T-helper 9 cell (primary cell): ENCODE measurements at regions not wholly inside any gene's neighbourhood (a gene's known extent, or its start where the extent isn't known, plus 50 kb on each side); places are given as distances from the start of the nearest gene placed in this dataset.
"Not testable (repeated sequence)": the region's sequence is repeated elsewhere in the genome, so short reads cannot be mapped to it uniquely, and the experiment has no call there.

Source experiments
- DNase-seq: peaks from one replicate; pipeline ENCODE4 v3.0.0-alpha.2; 2020

DNA sequence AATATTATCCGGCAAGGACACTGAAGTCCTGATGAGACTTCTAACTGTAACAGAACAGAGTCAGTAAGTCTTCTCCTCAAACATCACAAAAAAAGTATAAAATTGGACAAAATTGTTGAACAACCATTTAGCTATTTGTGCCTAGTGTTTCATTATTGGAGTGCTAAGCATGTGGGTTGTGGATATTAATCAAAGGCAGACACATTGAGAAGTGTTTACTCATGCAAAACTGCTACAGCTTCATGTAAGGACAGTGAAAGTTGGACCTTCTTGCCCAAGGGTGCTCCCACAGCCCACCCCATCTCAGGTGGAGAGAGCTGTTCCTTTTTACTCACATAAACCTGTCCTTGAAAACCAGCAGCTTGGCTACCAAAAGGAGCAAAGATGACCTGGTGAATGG lies 355.1 kb upstream of the DAB2 start:
- no peak for DNase-seq

DNA sequence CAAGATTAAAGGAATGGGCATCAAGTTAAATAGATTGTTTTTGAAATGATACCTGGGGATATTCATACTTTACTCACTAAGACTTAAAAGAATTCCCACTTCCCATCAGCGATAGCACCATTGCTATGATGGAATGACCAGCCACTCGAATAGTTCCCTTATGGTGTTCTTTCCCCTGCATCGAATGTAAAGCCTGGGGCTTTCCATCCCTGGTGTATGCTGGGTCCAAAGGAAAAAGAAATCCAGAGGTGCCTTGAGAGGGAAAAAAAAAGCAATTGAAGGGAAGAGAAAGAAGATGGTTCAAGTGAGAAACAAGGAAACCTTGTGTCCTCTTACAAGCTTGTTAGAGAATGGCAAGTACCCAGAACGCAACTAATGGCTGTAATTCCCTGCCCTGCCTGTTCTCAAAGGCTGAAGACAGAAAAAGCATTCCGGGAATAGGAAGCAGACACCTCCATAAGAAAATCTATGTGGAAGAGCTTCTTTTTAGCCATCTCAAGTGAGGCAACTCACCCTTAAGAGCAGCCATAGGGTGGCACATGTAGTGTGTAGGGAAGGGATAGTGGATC lies 351.1 kb upstream of the DAB2 start:
- DNase-seq = no peak

DNA sequence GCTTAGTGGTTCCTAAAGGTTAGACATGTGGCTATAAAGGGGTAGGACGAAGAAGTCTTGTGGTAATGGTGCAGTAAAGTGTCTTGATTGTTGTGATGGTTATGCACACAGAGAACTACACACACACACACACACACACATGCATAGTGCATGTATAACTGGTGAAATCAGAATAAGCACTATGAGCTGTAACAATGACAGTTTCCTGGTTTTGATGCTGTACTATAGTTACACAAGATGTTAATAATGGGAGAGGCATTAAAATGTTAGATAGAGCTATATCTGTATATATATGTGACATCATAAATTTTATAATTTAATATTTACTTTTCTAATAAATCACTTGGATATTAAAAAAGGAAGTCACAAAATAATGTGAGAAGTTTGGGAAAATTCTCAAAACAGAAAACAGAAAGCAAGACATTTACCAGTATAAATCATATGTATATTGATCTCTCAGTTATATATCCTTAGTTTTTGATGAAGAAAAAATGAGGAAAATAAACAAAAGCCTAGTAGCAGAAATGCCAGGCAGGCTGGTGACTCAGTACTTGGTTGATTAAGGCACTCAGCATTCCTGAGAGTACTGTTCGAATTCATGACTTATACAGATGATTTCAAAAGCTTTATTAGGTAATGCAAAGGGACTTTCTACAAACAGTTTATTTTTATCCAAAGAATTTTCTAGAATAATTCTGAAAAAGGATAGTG lies 350.5 kb upstream of the DAB2 start:
- no peak for DNase-seq

- DNase-seq = no peak
Observed at GRCh38 chr5:39774605-39775004, 349.8 kb upstream of the DAB2 start.

DNA sequence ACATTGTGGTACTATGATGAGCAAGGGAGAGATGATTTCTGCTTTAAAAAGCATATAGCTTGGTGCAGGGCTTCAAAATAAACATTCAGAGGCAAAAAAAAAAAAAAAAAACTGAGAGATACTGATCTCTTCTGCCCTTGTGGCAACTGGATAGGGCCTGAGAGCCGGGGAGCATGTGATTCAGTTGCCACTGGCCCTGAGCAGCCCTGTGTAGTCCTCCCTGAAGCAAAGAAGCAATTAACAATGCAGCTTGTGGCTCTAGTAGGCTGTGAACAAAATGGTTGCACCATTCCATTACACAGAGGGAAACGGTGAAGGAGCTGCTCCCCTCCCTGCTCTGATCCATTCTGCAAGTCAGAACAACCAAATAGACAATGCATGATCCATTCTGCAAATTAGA lies 347.5 kb upstream of the DAB2 start:
- no peak for DNase-seq

DNA sequence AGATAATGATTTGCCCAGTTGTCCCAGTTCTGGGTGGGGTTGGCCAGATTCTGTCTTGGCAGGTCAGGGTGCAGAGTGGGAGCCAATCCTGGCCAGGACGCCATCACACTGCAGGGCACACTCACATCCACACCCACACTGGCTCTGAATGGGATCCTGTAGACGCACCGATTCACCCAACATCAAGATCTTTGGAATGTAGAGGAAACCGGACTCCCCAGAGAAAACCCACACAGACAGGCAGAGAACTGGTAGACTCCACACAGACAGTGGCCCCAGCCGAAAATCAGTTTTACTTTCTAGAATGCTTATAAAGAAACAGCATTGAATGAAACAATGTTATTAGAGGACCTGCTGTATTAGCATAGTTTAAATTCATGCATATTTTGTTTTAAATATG lies 343.1 kb upstream of the DAB2 start:
- DNase-seq = no peak

DNA sequence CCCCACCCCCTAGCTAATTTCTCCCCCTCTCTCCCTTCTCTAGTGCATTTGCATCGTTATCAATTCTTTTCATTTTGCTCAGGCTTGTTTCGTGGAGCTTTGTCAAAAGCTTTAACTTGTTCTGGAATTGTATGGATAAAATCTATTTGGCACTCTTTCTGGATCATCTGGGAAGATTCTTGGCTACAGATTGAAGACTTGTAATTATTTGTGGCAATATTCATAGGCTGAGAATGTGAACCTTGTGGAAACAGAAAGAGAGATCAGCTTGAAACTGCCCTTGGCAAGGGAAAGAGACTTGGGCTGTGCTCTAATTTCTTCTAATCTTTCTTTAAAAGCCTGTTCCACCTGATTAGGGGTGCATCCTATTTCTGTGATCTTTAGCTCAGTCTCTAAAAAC lies 340.6 kb upstream of the DAB2 start:
- no peak for DNase-seq

- DNase-seq = no peak
Observed at GRCh38 chr5:39762761-39763160, 338.0 kb upstream of the DAB2 start.

- no peak for DNase-seq
Observed at GRCh38 chr5:39761199-39761950, 336.6 kb upstream of the DAB2 start.

DNA sequence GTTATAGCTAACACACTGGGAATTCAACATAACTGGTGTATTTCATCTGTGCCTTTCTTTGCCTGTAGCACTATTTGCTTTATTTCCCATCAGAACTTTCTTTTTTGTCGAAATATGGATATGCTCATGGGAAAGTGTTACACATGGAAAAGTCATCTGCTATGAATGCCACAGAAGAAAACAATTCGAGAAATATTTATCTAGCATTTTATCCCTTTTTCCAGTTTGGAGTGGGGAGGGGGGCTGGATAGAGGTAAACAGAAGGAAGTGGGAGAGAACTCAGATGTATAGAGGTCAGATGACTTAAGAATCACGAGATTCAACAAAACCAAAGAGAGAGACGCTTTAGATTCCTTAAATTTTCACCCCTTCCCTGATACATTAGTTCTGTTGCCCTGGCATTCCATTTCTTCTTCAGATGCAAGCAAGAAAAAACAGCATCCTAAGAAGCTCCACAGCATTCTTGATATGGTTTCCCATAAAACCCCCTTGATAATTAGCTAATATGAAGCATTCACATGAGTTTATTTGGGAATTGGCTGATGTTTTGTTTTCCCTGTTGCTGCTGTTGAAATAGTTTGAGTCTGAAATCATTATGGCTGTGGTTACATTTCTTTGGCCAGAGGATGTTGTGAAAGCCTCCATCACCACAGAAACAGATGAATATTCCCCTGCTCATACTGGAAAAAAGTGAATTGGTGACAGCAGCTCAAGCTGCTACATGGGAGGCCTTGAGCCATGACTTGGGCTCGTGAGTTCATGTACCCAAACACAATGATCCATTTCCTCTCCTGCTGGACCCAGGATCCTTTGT lies 335.8 kb upstream of the DAB2 start:
- DNase-seq = no peak

- no peak for DNase-seq
Observed at GRCh38 chr5:39759701-39760100, 334.9 kb upstream of the DAB2 start.

DNA sequence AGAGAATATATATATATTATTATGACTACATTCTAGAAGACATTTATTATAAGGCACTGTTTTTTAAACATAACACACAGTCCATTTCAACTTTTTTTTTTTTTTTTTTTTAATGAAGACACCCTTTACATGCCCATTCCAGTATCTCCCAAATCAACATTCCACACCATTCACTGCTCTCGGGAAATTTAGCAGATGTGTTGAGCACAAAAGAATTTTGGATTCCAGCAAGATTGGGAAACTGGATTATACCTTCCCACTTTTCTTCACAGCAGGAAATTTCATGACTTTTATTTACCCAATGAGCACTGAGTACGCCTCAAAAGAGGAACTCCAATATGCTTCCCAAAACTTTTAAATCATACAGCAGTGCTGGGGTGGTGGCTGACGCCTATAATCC lies 333.6 kb upstream of the DAB2 start:
- no peak for DNase-seq

GRCh38 chr5:39757131-39757530 lies 332.4 kb upstream of the DAB2 start:
- no peak for DNase-seq

GRCh38 chr5:39755986-39756385 lies 331.2 kb upstream of the DAB2 start:
- DNase-seq = no peak

- no peak for DNase-seq
Observed at GRCh38 chr5:39755452-39755851, 330.7 kb upstream of the DAB2 start.

DNA sequence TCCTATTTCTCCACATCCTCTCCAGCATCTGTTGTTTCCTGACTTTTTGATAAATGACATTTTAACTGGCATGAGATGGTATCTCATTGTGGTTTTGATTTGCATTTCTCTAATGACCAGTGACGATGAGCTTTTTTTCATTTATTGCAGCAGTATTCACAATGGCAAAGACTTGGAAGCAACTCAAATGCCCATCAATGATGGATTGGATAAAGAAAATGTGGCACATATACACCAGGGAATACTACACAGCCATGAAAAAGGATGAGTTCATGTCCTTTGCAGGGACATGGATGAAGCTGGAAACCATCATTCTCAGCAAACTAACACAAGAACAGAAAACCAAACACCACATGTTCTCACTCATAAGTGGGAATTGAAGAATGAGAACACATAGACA lies 329.0 kb upstream of the DAB2 start:
- not testable (repeated sequence) for DNase-seq

GRCh38 chr5:39750661-39751060 lies 325.9 kb upstream of the DAB2 start:
- DNase-seq = no peak

GRCh38 chr5:39742916-39743315 lies 318.1 kb upstream of the DAB2 start:
- no peak for DNase-seq

DNA sequence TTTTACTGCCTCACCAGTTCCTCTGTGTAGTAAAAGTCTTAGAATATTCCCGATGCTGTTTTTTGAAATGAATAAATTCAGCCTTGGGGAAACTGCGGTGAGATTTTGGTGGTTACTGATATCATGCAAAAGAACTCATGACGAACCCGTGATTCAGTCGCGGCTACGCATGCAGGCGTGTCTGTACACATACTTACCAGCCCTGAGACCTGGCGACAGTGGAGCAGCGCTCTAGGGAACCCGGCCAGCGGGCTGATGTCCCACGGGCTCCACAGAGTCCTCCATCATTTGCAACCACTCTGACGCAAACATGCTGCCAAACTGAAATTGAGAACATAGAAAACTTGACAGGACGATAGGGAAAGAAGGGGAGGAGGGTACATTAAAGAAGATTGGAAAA lies 315.6 kb upstream of the DAB2 start:
- DNase-seq = no peak

DNA sequence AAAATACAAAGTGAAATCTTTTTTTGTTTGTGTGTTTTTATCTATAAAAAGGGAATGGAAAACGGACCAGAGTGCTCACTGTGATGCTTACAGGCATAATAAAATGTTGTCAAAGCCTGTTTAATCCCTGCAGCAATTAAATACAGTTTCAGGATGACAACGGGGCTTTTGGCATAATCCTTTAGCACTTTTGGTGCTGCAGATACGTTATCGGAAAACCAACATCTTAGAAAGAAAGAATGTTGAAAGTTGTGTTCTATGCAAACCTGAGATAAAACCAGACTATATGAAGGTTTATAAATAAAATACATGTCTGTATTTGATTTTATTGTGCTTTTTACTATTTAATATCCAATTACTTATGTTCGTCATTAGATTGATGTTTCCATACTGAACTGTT lies 307.4 kb upstream of the DAB2 start:
- no peak for DNase-seq

GRCh38 chr5:39730699-39731098 lies 305.9 kb upstream of the DAB2 start:
- no peak for DNase-seq

GRCh38 chr5:39730006-39730405 lies 305.2 kb upstream of the DAB2 start:
- DNase-seq = no peak

GRCh38 chr5:39726467-39726866 lies 301.7 kb upstream of the DAB2 start:
- no peak for DNase-seq
